ENCODE measurements at regions not wholly inside any gene's neighbourhood (a gene's known extent, or its start where the extent isn't known, plus 50 kb on each side); places are given as distances from the start of the nearest gene placed in this dataset.

- TF ChIP-seq CTCF (IDR thresholded peaks at IDR 0.05): no peak
- no peak for TF ChIP-seq POLR2AphosphoS5 (IDR thresholded peaks at IDR 0.05; ENCODE audit: low read depth, low read length)
- no peak for TF ChIP-seq TCF7L2 (IDR thresholded peaks at IDR 0.05; ENCODE audit: low read depth, low read length)
These were observed 123.5 kb downstream of the CBLN1 start for GRCh38 chr16:49158029-49158642.

All from Panc1 (cell line).